PFSK-1 (cell line): ENCODE measurements at regions not wholly inside any gene's neighbourhood (a gene's known extent, or its start where the extent isn't known, plus 50 kb on each side); places are given as distances from the start of the nearest gene placed in this dataset.

Experiments
- FOXP2 ChIP-seq: optimal IDR thresholded peaks from 2 replicates; pipeline ENCODE3; 2011; ENCODE audit warnings: borderline replicate concordance, control low read depth, inconsistent platforms; ENCODE audit not compliant: insufficient read depth; ENCODE audit errors: extremely low read length, extremely low read depth
- POLR2AphosphoS5 ChIP-seq: IDR thresholded peaks from 2 replicates; pipeline ENCODE4 v1.6.1; 2012; ENCODE audit warnings: low read depth, mild to moderate bottlenecking, control low read depth, low read length, moderate library complexity
- SIN3A ChIP-seq: IDR thresholded peaks from 2 replicates; pipeline ENCODE4 v1.6.1; 2012; ENCODE audit warnings: mild to moderate bottlenecking, low read length, moderate library complexity, borderline replicate concordance; ENCODE audit not compliant: insufficient read depth
- TAF1 ChIP-seq: IDR thresholded peaks from 2 replicates; pipeline ENCODE4 v1.6.1; 2012; ENCODE audit warnings: low read length, control low read depth, borderline replicate concordance; ENCODE audit not compliant: insufficient read depth
- TF ChIP-seq, protein P1 (sequence below), 2 experiments: IDR thresholded peaks; 2 replicates each; pipeline versions ENCODE4 v1.6.1 to v1.8.0; 2011 to 2012; ENCODE audit warnings: low read depth in 2 of 2, low read length in 2 of 2, control low read depth in 1 of 2, inconsistent platforms in 1 of 2, mild to moderate bottlenecking in 1 of 2, moderate library complexity in 1 of 2; ENCODE audit not compliant: insufficient read depth in 1 of 2

DNA sequence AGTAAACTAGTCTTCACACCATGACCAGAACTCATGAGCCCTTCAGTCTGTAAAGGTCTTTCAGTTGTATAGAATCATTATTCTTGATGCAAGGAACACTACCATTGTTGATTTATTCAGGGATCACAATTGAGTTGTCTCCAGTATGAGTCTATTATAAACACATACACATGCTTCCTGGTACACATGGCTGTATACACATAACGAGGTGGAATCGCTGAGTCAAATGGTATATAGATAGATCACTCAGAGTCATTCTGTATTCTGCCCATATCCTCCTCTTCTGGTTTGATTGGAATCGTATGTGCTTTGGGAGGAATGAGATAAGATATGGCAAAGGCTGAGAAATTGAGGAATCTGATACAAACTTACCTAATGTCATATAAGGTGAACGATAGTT lies 216.0 kb downstream of the UBE2E3 start:
- no peak for TF ChIP-seq TAF1

DNA sequence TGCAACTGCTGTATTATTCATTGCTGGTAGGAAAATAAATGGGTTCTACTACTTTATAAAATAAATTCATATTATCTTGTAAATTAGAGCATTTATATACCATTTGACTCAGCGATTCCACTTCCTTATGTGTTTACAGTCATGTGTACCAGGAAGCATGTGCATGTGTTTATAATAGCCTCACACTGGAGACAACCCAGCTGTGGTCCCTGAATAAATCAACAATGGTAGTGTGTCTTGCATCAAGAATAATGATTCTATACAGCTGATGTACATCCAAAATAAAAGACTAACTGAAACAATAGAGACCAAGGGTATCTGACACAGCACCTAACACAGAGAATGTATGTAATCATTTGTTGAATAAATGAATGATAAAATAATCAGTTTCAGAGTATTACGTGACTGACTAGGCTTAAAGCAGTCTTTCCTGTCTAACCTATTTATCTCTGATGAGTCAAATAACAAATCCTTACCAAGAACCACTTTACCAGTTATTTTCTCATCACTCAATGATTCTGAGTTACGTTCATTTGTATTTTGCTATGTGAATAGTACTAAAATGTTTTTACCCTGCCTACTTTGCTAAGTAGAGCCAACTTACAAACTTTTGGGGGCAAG lies 216.8 kb downstream of the UBE2E3 start:
- TF ChIP-seq POLR2AphosphoS5: no peak
- no peak for TF ChIP-seq TAF1
- TF ChIP-seq FOXP2: no peak
- TF ChIP-seq SIN3A: no peak
- TF ChIP-seq, protein P1, sequence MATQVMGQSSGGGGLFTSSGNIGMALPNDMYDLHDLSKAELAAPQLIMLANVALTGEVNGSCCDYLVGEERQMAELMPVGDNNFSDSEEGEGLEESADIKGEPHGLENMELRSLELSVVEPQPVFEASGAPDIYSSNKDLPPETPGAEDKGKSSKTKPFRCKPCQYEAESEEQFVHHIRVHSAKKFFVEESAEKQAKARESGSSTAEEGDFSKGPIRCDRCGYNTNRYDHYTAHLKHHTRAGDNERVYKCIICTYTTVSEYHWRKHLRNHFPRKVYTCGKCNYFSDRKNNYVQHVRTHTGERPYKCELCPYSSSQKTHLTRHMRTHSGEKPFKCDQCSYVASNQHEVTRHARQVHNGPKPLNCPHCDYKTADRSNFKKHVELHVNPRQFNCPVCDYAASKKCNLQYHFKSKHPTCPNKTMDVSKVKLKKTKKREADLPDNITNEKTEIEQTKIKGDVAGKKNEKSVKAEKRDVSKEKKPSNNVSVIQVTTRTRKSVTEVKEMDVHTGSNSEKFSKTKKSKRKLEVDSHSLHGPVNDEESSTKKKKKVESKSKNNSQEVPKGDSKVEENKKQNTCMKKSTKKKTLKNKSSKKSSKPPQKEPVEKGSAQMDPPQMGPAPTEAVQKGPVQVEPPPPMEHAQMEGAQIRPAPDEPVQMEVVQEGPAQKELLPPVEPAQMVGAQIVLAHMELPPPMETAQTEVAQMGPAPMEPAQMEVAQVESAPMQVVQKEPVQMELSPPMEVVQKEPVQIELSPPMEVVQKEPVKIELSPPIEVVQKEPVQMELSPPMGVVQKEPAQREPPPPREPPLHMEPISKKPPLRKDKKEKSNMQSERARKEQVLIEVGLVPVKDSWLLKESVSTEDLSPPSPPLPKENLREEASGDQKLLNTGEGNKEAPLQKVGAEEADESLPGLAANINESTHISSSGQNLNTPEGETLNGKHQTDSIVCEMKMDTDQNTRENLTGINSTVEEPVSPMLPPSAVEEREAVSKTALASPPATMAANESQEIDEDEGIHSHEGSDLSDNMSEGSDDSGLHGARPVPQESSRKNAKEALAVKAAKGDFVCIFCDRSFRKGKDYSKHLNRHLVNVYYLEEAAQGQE (IDR thresholded peaks at IDR 0.05; ENCODE audit: insufficient read depth in 1 of 2, low read depth in 2 of 2, low read length in 2 of 2): no peak

- no peak for TF ChIP-seq POLR2AphosphoS5
- no peak for TF ChIP-seq TAF1
- TF ChIP-seq, protein P1 (IDR thresholded peaks at IDR 0.05; ENCODE audit: insufficient read depth in 1 of 2, low read depth in 2 of 2, low read length in 2 of 2): no peak
- no peak for TF ChIP-seq FOXP2
- no peak for TF ChIP-seq SIN3A
These were observed 217.9 kb downstream of the UBE2E3 start for GRCh38 chr2:181198183-181198864.

DNA sequence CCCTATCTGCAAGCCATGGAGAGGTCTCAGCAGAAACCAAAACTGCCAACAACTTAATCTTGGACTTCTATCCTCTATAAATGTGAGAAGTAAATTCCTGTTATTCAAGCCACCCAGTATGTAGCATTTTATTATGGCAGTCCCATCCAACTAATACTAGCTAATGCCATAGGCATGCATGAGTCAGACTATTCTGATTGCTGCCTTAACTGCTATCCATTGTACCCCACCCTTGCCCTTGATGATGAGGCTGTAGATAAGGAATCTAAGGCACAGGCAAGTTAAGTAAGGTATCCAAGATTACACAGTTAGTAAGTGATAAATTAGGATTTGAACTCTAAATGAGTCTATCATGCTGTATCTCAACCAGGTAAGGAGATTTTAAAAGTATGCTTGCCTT lies 223.0 kb downstream of the UBE2E3 start:
- TF ChIP-seq, protein P1 (IDR thresholded peaks at IDR 0.05; ENCODE audit: insufficient read depth in 1 of 2, low read depth in 2 of 2, low read length in 2 of 2): no peak
- TF ChIP-seq POLR2AphosphoS5 (no peak), SIN3A (no peak), FOXP2 (no peak), TAF1 (no peak)

- TF ChIP-seq TAF1 (no peak), POLR2AphosphoS5 (no peak), FOXP2 (no peak), SIN3A (no peak)
- TF ChIP-seq, protein P1 (IDR thresholded peaks at IDR 0.05; ENCODE audit: insufficient read depth in 1 of 2, low read depth in 2 of 2, low read length in 2 of 2): no peak
These were observed 223.5 kb downstream of the UBE2E3 start for GRCh38 chr2:181203916-181204315.
